HEK293 (cell line): ENCODE measurements at regions not wholly inside any gene's neighbourhood (a gene's known extent, or its start where the extent isn't known, plus 50 kb on each side); places are given as distances from the start of the nearest gene placed in this dataset.

Experiments used
- CTCF ChIA-PET: fragments of 350-600 bp; formaldehyde crosslinking; extraction: SDS; loops from one replicate; lab custom pipeline; 2021; ENCODE audit warnings: antibody characterized with exemption; lab: Yijun Ruan, JAX
- POLR2A ChIA-PET: fragments of 300-600 bp; formaldehyde crosslinking; extraction: SDS; loops from one replicate; lab custom pipeline; 2020; ENCODE audit warnings: antibody characterized with exemption, inconsistent platforms; lab: Yijun Ruan, JAX
- H3K27ac ChIP-seq: fragments of 200-500 bp; sonication (Bioruptor generic); 2 replicates; pipeline ENCODE4 v1.5.1; 2014; ENCODE audit warnings: low read depth, low read length, control low read depth, inconsistent platforms; ENCODE audit errors: extremely low read depth
- H3K36me3 ChIP-seq, 2 experiments: fragments of 200-500 bp in 1 of 2; sonication (Bioruptor generic) in 1 of 2; 1 replicate in 1 of 2; 2 replicates in 1 of 2; pipeline ENCODE4 v1.5.1; 2014 to 2017; ENCODE audit warnings: inconsistent platforms in 2 of 2, low read length in 2 of 2; ENCODE audit not compliant: control insufficient read depth in 2 of 2, insufficient read depth in 1 of 2
- H3K4me1 ChIP-seq: fragments of 200-500 bp; sonication (Bioruptor generic); 2 replicates; pipeline ENCODE4 v1.5.1; 2014; ENCODE audit warnings: mild to moderate bottlenecking, low read length, inconsistent platforms; ENCODE audit not compliant: control insufficient read depth, insufficient read depth
- H3K4me3 ChIP-seq: 2 replicates; pipeline ENCODE4 v1.5.1; 2011; ENCODE audit warnings: low read depth, mild to moderate bottlenecking, control low read depth, low read length, moderate library complexity
- H3K9me3 ChIP-seq: fragments of 200-500 bp; sonication (Bioruptor generic); 2 replicates; pipeline ENCODE4 v1.5.1; 2014; ENCODE audit warnings: low read depth, low read length, inconsistent platforms; ENCODE audit not compliant: control insufficient read depth, insufficient read depth
- BCL11B ChIP-seq: fragments of 450-650 bp; formaldehyde crosslinking; IDR thresholded peaks from 2 replicates; pipeline ENCODE4 v1.5.1; 2016; ENCODE audit warnings: low read depth, missing biosample characterization, missing genetic modification characterization
- GFI1B ChIP-seq: fragments of 450-650 bp; formaldehyde crosslinking; IDR thresholded peaks from 2 replicates; pipeline ENCODE4 v1.5.1; 2016; ENCODE audit warnings: missing biosample characterization, missing genetic modification characterization
- GLIS2 ChIP-seq: fragments of 450-650 bp; formaldehyde crosslinking; IDR thresholded peaks from 2 replicates; pipeline ENCODE4 v1.5.1; 2016; ENCODE audit warnings: missing biosample characterization, missing genetic modification characterization
- OSR2 ChIP-seq: fragments of 450-650 bp; formaldehyde crosslinking; IDR thresholded peaks from 2 replicates; pipeline ENCODE4 v1.5.1; 2016; ENCODE audit warnings: missing biosample characterization, missing genetic modification characterization
- OVOL3 ChIP-seq: fragments of 450-650 bp; formaldehyde crosslinking; IDR thresholded peaks from 2 replicates; pipeline ENCODE4 v1.5.1; 2016; ENCODE audit warnings: missing biosample characterization, missing genetic modification characterization
- SP7 ChIP-seq: fragments of 450-650 bp; formaldehyde crosslinking; IDR thresholded peaks from 2 replicates; pipeline ENCODE4 v1.5.1; 2016; ENCODE audit warnings: missing biosample characterization, missing genetic modification characterization
- TRIM28 ChIP-seq: IDR thresholded peaks from 2 replicates; pipeline ENCODE4 v1.6.1; 2011; ENCODE audit warnings: low read length, control low read depth, borderline replicate concordance
- ZBTB48 ChIP-seq: fragments of 450-650 bp; formaldehyde crosslinking; IDR thresholded peaks from 2 replicates; pipeline ENCODE4 v1.5.1; 2016; ENCODE audit warnings: missing biosample characterization, missing genetic modification characterization
- ZNF146 ChIP-seq: fragments of 450-650 bp; formaldehyde crosslinking; IDR thresholded peaks from 2 replicates; pipeline ENCODE4 v1.5.1; 2016; ENCODE audit warnings: missing biosample characterization, missing genetic modification characterization
- ZNF157 ChIP-seq: fragments of 450-650 bp; formaldehyde crosslinking; IDR thresholded peaks from 2 replicates; pipeline ENCODE4 v1.5.1; 2016; ENCODE audit warnings: missing biosample characterization, missing genetic modification characterization
- ZNF174 ChIP-seq: fragments of 450-650 bp; formaldehyde crosslinking; IDR thresholded peaks from 2 replicates; pipeline ENCODE4 v1.5.0; 2017; ENCODE audit warnings: missing biosample characterization, mild to moderate bottlenecking, missing genetic modification characterization
- ZNF23 ChIP-seq: fragments of 450-650 bp; formaldehyde crosslinking; IDR thresholded peaks from 2 replicates; pipeline ENCODE4 v1.5.1; 2016; ENCODE audit warnings: missing biosample characterization, missing genetic modification characterization, borderline replicate concordance
- ZNF239 ChIP-seq: fragments of 450-650 bp; formaldehyde crosslinking; IDR thresholded peaks from 2 replicates; pipeline ENCODE4 v1.5.1; 2016; ENCODE audit warnings: missing biosample characterization, missing genetic modification characterization
- ZNF266 ChIP-seq: fragments of 450-650 bp; formaldehyde crosslinking; IDR thresholded peaks from 2 replicates; pipeline ENCODE4 v1.5.1; 2016; ENCODE audit warnings: missing biosample characterization, missing genetic modification characterization, low read depth
- ZNF302 ChIP-seq: fragments of 450-650 bp; formaldehyde crosslinking; IDR thresholded peaks from 2 replicates; pipeline ENCODE4 v1.5.1; 2016; ENCODE audit warnings: missing biosample characterization, missing genetic modification characterization, low read depth
- ZNF311 ChIP-seq: fragments of 450-650 bp; formaldehyde crosslinking; IDR thresholded peaks from 2 replicates; pipeline ENCODE4 v1.5.1; 2017; ENCODE audit warnings: missing biosample characterization, missing genetic modification characterization, borderline replicate concordance
- ZNF350 ChIP-seq: fragments of 450-650 bp; formaldehyde crosslinking; IDR thresholded peaks from 2 replicates; pipeline ENCODE4 v1.5.0; 2017; ENCODE audit warnings: missing biosample characterization, mild to moderate bottlenecking, missing genetic modification characterization
- ZNF354C ChIP-seq: fragments of 450-650 bp; formaldehyde crosslinking; IDR thresholded peaks from 2 replicates; pipeline ENCODE4 v1.5.1; 2016; ENCODE audit warnings: missing biosample characterization, missing genetic modification characterization, low read depth, borderline replicate concordance
- ZNF37A ChIP-seq: fragments of 450-650 bp; IDR thresholded peaks from 2 replicates; pipeline ENCODE4 v1.5.1; 2018; ENCODE audit warnings: missing biosample characterization, missing genetic modification characterization
- ZNF426 ChIP-seq: fragments of 450-650 bp; formaldehyde crosslinking; IDR thresholded peaks from 2 replicates; pipeline ENCODE4 v1.5.1; 2017; ENCODE audit warnings: missing biosample characterization, missing genetic modification characterization, mild to moderate bottlenecking, inconsistent platforms, moderate library complexity
- ZNF433 ChIP-seq: fragments of 450-650 bp; formaldehyde crosslinking; IDR thresholded peaks from 2 replicates; pipeline ENCODE4 v1.5.1; 2016; ENCODE audit warnings: missing biosample characterization, missing genetic modification characterization, low read depth
- ZNF501 ChIP-seq: fragments of 450-650 bp; formaldehyde crosslinking; IDR thresholded peaks from 2 replicates; pipeline ENCODE4 v1.5.1; 2016; ENCODE audit warnings: missing biosample characterization, missing genetic modification characterization
- ZNF561 ChIP-seq: fragments of 450-650 bp; IDR thresholded peaks from 2 replicates; pipeline ENCODE4 v1.5.1; 2018; ENCODE audit warnings: missing biosample characterization, missing genetic modification characterization, borderline replicate concordance
- ZNF623 ChIP-seq: fragments of 450-650 bp; formaldehyde crosslinking; IDR thresholded peaks from 2 replicates; pipeline ENCODE4 v1.5.1; 2016; ENCODE audit warnings: missing biosample characterization, missing genetic modification characterization
- ZNF624 ChIP-seq: fragments of 450-650 bp; formaldehyde crosslinking; IDR thresholded peaks from 2 replicates; pipeline ENCODE4 v1.5.1; 2017; ENCODE audit warnings: missing biosample characterization, missing genetic modification characterization
- ZNF785 ChIP-seq: fragments of 450-650 bp; formaldehyde crosslinking; IDR thresholded peaks from 2 replicates; pipeline ENCODE4 v1.5.1; 2016; ENCODE audit warnings: missing biosample characterization, missing genetic modification characterization
- ZNF792 ChIP-seq: fragments of 450-650 bp; formaldehyde crosslinking; IDR thresholded peaks from 2 replicates; pipeline ENCODE4 v1.5.1; 2016; ENCODE audit warnings: missing biosample characterization, missing genetic modification characterization
- ZSCAN23 ChIP-seq: fragments of 450-650 bp; formaldehyde crosslinking; IDR thresholded peaks from 2 replicates; pipeline ENCODE4 v1.5.1; 2016; ENCODE audit warnings: missing biosample characterization, missing genetic modification characterization
- TF ChIP-seq, protein P1 (sequence below): fragments of 450-650 bp; formaldehyde crosslinking; IDR thresholded peaks from 2 replicates; pipeline ENCODE4 v1.5.1; 2016; ENCODE audit warnings: missing biosample characterization, missing genetic modification characterization
- TF ChIP-seq, protein P2 (sequence below): fragments of 450-650 bp; formaldehyde crosslinking; IDR thresholded peaks from 2 replicates; pipeline ENCODE4 v1.5.1; 2016; ENCODE audit warnings: missing biosample characterization, missing genetic modification characterization
- TF ChIP-seq, protein P3 (sequence below): fragments of 450-650 bp; formaldehyde crosslinking; IDR thresholded peaks from 2 replicates; pipeline ENCODE4 v1.5.1; 2016; ENCODE audit warnings: missing biosample characterization, missing genetic modification characterization

DNA sequence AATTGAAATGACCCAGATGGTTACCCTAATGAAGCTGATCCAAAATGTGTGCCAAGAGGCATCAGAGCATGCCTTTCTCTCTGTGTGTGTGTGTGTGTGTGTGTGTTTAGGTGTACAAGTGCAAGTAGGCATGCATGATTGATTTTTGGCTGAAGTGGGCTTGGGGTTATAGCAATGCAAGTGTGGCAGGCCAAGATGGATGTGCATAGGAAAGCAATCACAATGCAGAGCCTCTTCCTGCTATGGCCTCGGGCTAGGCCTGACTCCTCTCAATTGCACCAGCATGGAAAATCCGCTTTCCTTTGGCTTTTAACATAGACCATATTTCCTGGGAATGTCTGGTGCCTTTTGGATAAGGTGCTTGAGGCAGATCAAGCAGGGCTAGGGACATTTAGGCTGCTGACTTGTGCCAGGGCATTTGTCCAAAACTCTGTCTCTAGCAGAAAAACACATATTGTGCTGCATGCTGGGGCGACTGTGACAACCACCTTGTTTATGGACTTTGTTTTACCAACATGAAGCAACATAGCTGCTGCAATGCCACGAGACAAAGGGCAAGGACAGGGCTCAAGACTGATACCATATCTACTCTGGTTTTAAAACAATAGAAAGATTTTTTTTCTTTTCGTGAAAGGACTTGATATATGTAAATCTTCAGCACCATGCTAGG lies 395.7 kb downstream of the RAPGEF2 start:
- Histone ChIP-seq H3K4me3 (no peak overlapping the region), H3K4me1 (no peaks in the 10 kb centered on the region), H3K27ac (no peak overlapping the region), H3K9me3 (no peaks in the 10 kb centered on the region), H3K36me3 (no peaks in the 10 kb centered on the region)
- TF ChIP-seq, protein P1, sequence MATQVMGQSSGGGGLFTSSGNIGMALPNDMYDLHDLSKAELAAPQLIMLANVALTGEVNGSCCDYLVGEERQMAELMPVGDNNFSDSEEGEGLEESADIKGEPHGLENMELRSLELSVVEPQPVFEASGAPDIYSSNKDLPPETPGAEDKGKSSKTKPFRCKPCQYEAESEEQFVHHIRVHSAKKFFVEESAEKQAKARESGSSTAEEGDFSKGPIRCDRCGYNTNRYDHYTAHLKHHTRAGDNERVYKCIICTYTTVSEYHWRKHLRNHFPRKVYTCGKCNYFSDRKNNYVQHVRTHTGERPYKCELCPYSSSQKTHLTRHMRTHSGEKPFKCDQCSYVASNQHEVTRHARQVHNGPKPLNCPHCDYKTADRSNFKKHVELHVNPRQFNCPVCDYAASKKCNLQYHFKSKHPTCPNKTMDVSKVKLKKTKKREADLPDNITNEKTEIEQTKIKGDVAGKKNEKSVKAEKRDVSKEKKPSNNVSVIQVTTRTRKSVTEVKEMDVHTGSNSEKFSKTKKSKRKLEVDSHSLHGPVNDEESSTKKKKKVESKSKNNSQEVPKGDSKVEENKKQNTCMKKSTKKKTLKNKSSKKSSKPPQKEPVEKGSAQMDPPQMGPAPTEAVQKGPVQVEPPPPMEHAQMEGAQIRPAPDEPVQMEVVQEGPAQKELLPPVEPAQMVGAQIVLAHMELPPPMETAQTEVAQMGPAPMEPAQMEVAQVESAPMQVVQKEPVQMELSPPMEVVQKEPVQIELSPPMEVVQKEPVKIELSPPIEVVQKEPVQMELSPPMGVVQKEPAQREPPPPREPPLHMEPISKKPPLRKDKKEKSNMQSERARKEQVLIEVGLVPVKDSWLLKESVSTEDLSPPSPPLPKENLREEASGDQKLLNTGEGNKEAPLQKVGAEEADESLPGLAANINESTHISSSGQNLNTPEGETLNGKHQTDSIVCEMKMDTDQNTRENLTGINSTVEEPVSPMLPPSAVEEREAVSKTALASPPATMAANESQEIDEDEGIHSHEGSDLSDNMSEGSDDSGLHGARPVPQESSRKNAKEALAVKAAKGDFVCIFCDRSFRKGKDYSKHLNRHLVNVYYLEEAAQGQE (tag by site-specific recombination), result no peak
- TF ChIP-seq ZNF426 (tag by site-specific recombination), result no peak
- TF ChIP-seq ZNF37A, result no peak
- TF ChIP-seq ZNF433 (tag by site-specific recombination), result no peak
- TF ChIP-seq ZNF157 (tag by site-specific recombination), result no peak
- no peak for TF ChIP-seq ZBTB48 (tag by site-specific recombination)
- no peak for TF ChIP-seq GLIS2 (tag by site-specific recombination)
- TF ChIP-seq ZNF501, result no peak
- TF ChIP-seq ZNF785 (tag by site-specific recombination), result no peak
- TF ChIP-seq OSR2 (tag by site-specific recombination), result no peak
- TF ChIP-seq ZSCAN23 (tag by site-specific recombination), result no peak
- TF ChIP-seq BCL11B (tag by site-specific recombination), result no peak
- ChIA-PET POLR2A (no interaction called here), CTCF (interaction anchor here (5.4 kb wide), 1 partner anchor 11 kb away, joined by 18 read pairs; no protein-coding TSS in a partner anchor)

DNA sequence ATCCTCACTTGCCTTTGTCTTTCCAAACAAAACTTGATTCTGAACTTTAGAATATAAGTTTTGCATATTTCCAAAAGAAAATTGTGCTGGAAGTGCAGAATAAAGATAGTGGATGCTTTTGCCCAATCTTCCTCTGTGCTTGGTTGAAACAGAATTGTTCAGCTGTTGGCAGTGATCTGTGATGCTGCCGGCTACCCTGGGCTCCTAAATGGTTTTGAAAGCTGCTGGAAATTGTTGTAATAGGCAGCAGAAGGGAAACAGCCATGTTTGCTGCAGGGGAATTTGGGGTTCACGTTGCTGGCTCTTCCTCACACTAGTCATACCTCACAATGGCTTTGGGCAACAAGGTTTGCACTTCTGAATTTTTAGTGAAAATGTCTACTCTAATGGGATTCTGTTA lies 398.0 kb downstream of the RAPGEF2 start:
- Histone ChIP-seq H3K27ac (no peak overlapping the region), H3K36me3 (no peaks in the 10 kb centered on the region), H3K4me3 (no peak overlapping the region), H3K4me1 (no peaks in the 10 kb centered on the region), H3K9me3 (no peaks in the 10 kb centered on the region)
- CTCF ChIA-PET, result interaction anchor here (5.4 kb wide), 1 partner anchor 14 kb away, joined by 18 read pairs; no protein-coding TSS in a partner anchor
- no peak for TF ChIP-seq ZNF350 (tag by site-specific recombination)
- TF ChIP-seq ZNF792, result no peak
- no peak for TF ChIP-seq ZNF239 (tag by site-specific recombination)
- TF ChIP-seq, protein P2, sequence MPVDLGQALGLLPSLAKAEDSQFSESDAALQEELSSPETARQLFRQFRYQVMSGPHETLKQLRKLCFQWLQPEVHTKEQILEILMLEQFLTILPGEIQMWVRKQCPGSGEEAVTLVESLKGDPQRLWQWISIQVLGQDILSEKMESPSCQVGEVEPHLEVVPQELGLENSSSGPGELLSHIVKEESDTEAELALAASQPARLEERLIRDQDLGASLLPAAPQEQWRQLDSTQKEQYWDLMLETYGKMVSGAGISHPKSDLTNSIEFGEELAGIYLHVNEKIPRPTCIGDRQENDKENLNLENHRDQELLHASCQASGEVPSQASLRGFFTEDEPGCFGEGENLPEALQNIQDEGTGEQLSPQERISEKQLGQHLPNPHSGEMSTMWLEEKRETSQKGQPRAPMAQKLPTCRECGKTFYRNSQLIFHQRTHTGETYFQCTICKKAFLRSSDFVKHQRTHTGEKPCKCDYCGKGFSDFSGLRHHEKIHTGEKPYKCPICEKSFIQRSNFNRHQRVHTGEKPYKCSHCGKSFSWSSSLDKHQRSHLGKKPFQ (tag by site-specific recombination), result no peak
- TF ChIP-seq TRIM28, result no peak
- TF ChIP-seq, protein P3, sequence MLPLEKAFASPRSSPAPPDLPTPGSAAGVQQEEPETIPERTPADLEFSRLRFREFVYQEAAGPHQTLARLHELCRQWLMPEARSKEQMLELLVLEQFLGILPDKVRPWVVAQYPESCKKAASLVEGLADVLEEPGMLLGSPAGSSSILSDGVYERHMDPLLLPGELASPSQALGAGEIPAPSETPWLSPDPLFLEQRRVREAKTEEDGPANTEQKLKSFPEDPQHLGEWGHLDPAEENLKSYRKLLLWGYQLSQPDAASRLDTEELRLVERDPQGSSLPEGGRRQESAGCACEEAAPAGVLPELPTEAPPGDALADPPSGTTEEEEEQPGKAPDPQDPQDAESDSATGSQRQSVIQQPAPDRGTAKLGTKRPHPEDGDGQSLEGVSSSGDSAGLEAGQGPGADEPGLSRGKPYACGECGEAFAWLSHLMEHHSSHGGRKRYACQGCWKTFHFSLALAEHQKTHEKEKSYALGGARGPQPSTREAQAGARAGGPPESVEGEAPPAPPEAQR (tag by site-specific recombination), result no peak
- no peak for TF ChIP-seq ZNF302
- no peak for TF ChIP-seq OVOL3 (tag by site-specific recombination)
- no peak for TF ChIP-seq ZNF354C (tag by site-specific recombination)
- TF ChIP-seq GLIS2 (tag by site-specific recombination), result no peak
- TF ChIP-seq ZNF311 (tag by site-specific recombination), result no peak
- no peak for TF ChIP-seq ZNF624
- no peak for TF ChIP-seq GFI1B (tag by site-specific recombination)
- TF ChIP-seq ZNF23, result no peak
- no peak for TF ChIP-seq ZNF174 (tag by site-specific recombination)
- TF ChIP-seq ZNF266, result no peak
- no peak for TF ChIP-seq ZNF561 (tag by site-specific recombination)
- TF ChIP-seq ZNF623 (tag by site-specific recombination), result no peak
- TF ChIP-seq SP7 (tag by site-specific recombination), result no peak
- TF ChIP-seq ZNF146 (tag by site-specific recombination), result no peak
- POLR2A ChIA-PET, result no interaction called here
